ENCODE measurements at regions not wholly inside any gene's neighbourhood (a gene's known extent, or its start where the extent isn't known, plus 50 kb on each side); places are given as distances from the start of the nearest gene placed in this dataset.
"Not testable (repeated sequence)": the region's sequence is repeated elsewhere in the genome, so short reads cannot be mapped to it uniquely, and the experiment has no call there.

GRCh38 chr6:84871925-84872324 lies 107.5 kb upstream of the TBX18 start:
- CTCF ChIA-PET, result no interaction called here
- ATAC-seq (ENCODE audit: low read depth) (no peak), DNase-seq (no peak)
- no peak for TF ChIP-seq CTCF (IDR thresholded peaks at IDR 0.05)
- Mint-ChIP-seq H3K27me3 (no peaks in the 10 kb centered on the region), H3K9me3 (no peaks in the 10 kb centered on the region), H3K36me3 (ENCODE audit: low read depth) (no peaks in the 10 kb centered on the region), H3K27ac (no peak overlapping the region), H3K4me3 (no peak overlapping the region), H3K4me1 (no peaks in the 10 kb centered on the region)
- intact Hi-C loops (cut with micrococcal nuclease), result no loop called here
- POLR2A ChIA-PET, result no interaction called here

GRCh38 chr6:84870672-84871071 lies 106.3 kb upstream of the TBX18 start:
- CTCF ChIA-PET, result no interaction called here
- no peaks in the 10 kb centered on the region for H3K9me3 Mint-ChIP-seq
- POLR2A ChIA-PET, result no interaction called here

GRCh38 chr6:84868149-84868548 lies 103.8 kb upstream of the TBX18 start:
- intact Hi-C loops (cut with micrococcal nuclease), result no loop called here
- DNase-seq, result no peak
- Mint-ChIP-seq H3K4me3 (no peak overlapping the region), H3K4me1 (no peaks in the 10 kb centered on the region), H3K36me3 (ENCODE audit: low read depth) (no peaks in the 10 kb centered on the region), H3K27me3 (no peaks in the 10 kb centered on the region), H3K9me3 (no peaks in the 10 kb centered on the region), H3K27ac (no peak overlapping the region)
- ChIA-PET CTCF (no interaction called here), POLR2A (no interaction called here)
- no peak for TF ChIP-seq CTCF (IDR thresholded peaks at IDR 0.05)
- ATAC-seq (ENCODE audit: low read depth), result no peak

More at GRCh38 chr6:84870672-84871071, 106.3 kb upstream of the TBX18 start:
- DNase-seq (no peak), ATAC-seq (ENCODE audit: low read depth) (no peak)
- intact Hi-C loops (cut with micrococcal nuclease), result no loop called here
- H3K27me3 Mint-ChIP-seq, result no peaks in the 10 kb centered on the region
- H3K27ac Mint-ChIP-seq, result no peak overlapping the region
- H3K4me3 Mint-ChIP-seq, result no peak overlapping the region
- no peaks in the 10 kb centered on the region for H3K4me1 Mint-ChIP-seq
- no peak for TF ChIP-seq CTCF (IDR thresholded peaks at IDR 0.05)
- no peaks in the 10 kb centered on the region for H3K36me3 Mint-ChIP-seq (ENCODE audit: low read depth)

GRCh38 chr6:84867521-84867920 lies 103.1 kb upstream of the TBX18 start:
- H3K27ac Mint-ChIP-seq, result no peak overlapping the region
- H3K27me3 Mint-ChIP-seq, result no peaks in the 10 kb centered on the region
- ChIA-PET CTCF (no interaction called here), POLR2A (no interaction called here)
- H3K4me1 Mint-ChIP-seq, result no peaks in the 10 kb centered on the region
- H3K4me3 Mint-ChIP-seq, result no peak overlapping the region
- no peaks in the 10 kb centered on the region for H3K36me3 Mint-ChIP-seq (ENCODE audit: low read depth)
- ATAC-seq (ENCODE audit: low read depth) (no peak), DNase-seq (no peak)
- no peak for TF ChIP-seq CTCF (IDR thresholded peaks at IDR 0.05)
- H3K9me3 Mint-ChIP-seq, result no peaks in the 10 kb centered on the region
- intact Hi-C loops (cut with micrococcal nuclease), result no loop called here

GRCh38 chr6:84866715-84867114 lies 102.3 kb upstream of the TBX18 start:
- Mint-ChIP-seq H3K4me3 (no peak overlapping the region), H3K36me3 (ENCODE audit: low read depth) (no peaks in the 10 kb centered on the region), H3K27ac (no peak overlapping the region), H3K9me3 (no peaks in the 10 kb centered on the region), H3K4me1 (no peaks in the 10 kb centered on the region), H3K27me3 (no peaks in the 10 kb centered on the region)
- CTCF ChIA-PET, result no interaction called here
- ATAC-seq (ENCODE audit: low read depth) (no peak), DNase-seq (no peak)
- POLR2A ChIA-PET, result no interaction called here
- no peak for TF ChIP-seq CTCF (IDR thresholded peaks at IDR 0.05)
- intact Hi-C loops (cut with micrococcal nuclease), result no loop called here

- H3K36me3 Mint-ChIP-seq (ENCODE audit: low read depth); H3K4me3 Mint-ChIP-seq; H3K27ac Mint-ChIP-seq; H3K4me1 Mint-ChIP-seq; intact Hi-C loops (cut with micrococcal nuclease); CTCF ChIA-PET; DNase-seq; H3K27me3 Mint-ChIP-seq; ATAC-seq (ENCODE audit: low read depth); POLR2A ChIA-PET; H3K9me3 Mint-ChIP-seq: not testable (repeated sequence)
Observed at GRCh38 chr6:84865372-84865771, 101.0 kb upstream of the TBX18 start.

All from activated B cell treated with CpG ODN at 0.5 μM for 24 hours (primary cell).